ENCODE measurements at regions not wholly inside any gene's neighbourhood (a gene's known extent, or its start where the extent isn't known, plus 50 kb on each side); places are given as distances from the start of the nearest gene placed in this dataset.

DNA sequence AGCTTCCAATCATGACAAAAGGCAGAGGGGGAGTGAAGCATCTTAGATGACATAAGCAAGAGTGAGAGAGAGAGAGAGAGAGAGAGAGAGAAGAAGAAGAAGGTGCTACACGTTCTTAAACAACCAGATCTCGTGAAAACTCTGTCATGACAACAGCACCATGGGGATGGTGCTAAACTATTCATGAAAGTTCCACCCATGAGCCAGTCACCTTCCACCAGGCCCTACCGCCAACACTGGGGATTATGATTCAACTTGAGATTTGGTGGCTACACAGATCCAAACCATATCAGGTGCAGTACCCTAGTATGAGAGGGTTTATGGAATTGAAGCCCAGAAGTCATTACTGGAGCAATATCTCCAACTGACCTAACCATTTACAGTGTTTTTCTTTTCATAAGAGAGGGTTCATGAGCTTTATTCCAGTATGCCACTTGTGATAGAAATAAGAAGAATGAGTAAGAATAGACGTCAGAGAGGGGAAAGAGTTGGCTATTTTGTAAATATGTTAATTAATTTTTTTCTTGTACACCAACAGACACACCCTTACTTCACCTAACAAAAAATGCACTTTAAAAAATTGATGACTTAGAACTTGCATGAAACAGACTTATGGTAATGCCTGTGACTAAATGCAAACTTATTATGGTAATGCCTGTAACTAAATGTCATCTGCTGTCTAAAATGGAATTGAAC is 680.4 kb upstream of the ITGA1 start:
- TF ChIP-seq, protein P1, sequence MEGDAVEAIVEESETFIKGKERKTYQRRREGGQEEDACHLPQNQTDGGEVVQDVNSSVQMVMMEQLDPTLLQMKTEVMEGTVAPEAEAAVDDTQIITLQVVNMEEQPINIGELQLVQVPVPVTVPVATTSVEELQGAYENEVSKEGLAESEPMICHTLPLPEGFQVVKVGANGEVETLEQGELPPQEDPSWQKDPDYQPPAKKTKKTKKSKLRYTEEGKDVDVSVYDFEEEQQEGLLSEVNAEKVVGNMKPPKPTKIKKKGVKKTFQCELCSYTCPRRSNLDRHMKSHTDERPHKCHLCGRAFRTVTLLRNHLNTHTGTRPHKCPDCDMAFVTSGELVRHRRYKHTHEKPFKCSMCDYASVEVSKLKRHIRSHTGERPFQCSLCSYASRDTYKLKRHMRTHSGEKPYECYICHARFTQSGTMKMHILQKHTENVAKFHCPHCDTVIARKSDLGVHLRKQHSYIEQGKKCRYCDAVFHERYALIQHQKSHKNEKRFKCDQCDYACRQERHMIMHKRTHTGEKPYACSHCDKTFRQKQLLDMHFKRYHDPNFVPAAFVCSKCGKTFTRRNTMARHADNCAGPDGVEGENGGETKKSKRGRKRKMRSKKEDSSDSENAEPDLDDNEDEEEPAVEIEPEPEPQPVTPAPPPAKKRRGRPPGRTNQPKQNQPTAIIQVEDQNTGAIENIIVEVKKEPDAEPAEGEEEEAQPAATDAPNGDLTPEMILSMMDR (IDR thresholded peaks at IDR 0.05): no peak
- TF ChIP-seq POLR2A (IDR thresholded peaks at IDR 0.05): no peak

All from right lobe of liver (tissue), 4 donors.